ENCODE measurements at regions not wholly inside any gene's neighbourhood (a gene's known extent, or its start where the extent isn't known, plus 50 kb on each side); places are given as distances from the start of the nearest gene placed in this dataset.

DNA sequence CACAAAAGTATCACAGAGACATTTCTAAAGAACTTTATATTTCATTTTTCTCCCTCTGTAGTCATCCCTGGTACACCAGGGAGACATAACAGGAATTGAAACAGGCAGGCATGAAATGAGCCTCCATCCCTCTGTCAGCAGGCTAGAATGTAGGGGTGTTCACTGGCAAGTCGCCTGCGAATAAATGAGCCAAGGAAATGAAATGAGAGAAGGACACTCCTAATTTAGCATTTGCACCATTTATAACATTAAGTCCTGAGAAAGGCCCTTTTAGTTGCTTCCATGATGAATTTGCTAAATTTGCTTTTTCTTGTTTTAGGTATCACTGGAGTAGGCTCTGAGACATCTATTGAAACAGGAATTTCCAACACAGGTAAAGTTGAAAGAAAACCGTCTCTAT lies 192.4 kb upstream of the CNTN1 start:
- no peak for TF ChIP-seq CTCF (IDR thresholded peaks at IDR 0.05)
- POLR2A ChIA-PET = no interaction called here
- peaks cover 4% of the 10 kb centered on the region for H3K9me3 Mint-ChIP-seq
- no peak overlapping the region for H3K27ac Mint-ChIP-seq
- Histone ChIP-seq H3K9me3 (ENCODE audit: control insufficient read depth in 1 of 2, insufficient read depth in 1 of 2, low read length in 2 of 2) (no peaks in the 10 kb centered on the region), H3K4me3 (ENCODE audit: low read length) (no peak overlapping the region), H3K4me1 (ENCODE audit: insufficient read depth, low read length) (no peaks in the 10 kb centered on the region), H3K27ac (ENCODE audit: low read depth in 1 of 2, low read length in 2 of 2) (no peak overlapping the region), H3K36me3 (ENCODE audit: insufficient read depth, low read length) (no peaks in the 10 kb centered on the region), H3K27me3 (ENCODE audit: control insufficient read depth in 1 of 2, insufficient read depth in 2 of 2, low read length in 2 of 2) (no peaks in the 10 kb centered on the region)
- ATAC-seq (ENCODE audit: poor library complexity) = no peak
- no peak for DNase-seq
- intact Hi-C loops (cut with DNase I, micrococcal nuclease) = no loop called here
- CTCF ChIA-PET = no interaction called here
- no peaks in the 10 kb centered on the region for H3K4me1 Mint-ChIP-seq (ENCODE audit: low read depth)
- H3K36me3 Mint-ChIP-seq (ENCODE audit: low read depth) = no peaks in the 10 kb centered on the region
- no peak overlapping the region for H3K4me3 Mint-ChIP-seq
- H3K27me3 Mint-ChIP-seq = no peaks in the 10 kb centered on the region

GRCh38 chr12:40502322-40502721 lies 189.9 kb upstream of the CNTN1 start:
- no peaks in the 10 kb centered on the region for H3K9me3 ChIP-seq (ENCODE audit: control insufficient read depth in 1 of 2, insufficient read depth in 1 of 2, low read length in 2 of 2)
- DNase-seq = no peak
- POLR2A ChIA-PET = no interaction called here
- H3K27me3 ChIP-seq (ENCODE audit: control insufficient read depth in 1 of 2, insufficient read depth in 2 of 2, low read length in 2 of 2) = no peaks in the 10 kb centered on the region
- no peak overlapping the region for H3K27ac ChIP-seq (ENCODE audit: low read depth in 1 of 2, low read length in 2 of 2)
- Mint-ChIP-seq H3K4me3 (no peak overlapping the region), H3K36me3 (ENCODE audit: low read depth) (no peaks in the 10 kb centered on the region), H3K27me3 (no peaks in the 10 kb centered on the region), H3K9me3 (peaks cover 4% of the 10 kb centered on the region), H3K27ac (no peak overlapping the region), H3K4me1 (ENCODE audit: low read depth) (no peaks in the 10 kb centered on the region)
- no peaks in the 10 kb centered on the region for H3K36me3 ChIP-seq (ENCODE audit: insufficient read depth, low read length)
- no peak for ATAC-seq (ENCODE audit: poor library complexity)
- H3K4me1 ChIP-seq (ENCODE audit: insufficient read depth, low read length) = no peaks in the 10 kb centered on the region
- CTCF ChIA-PET = no interaction called here
- intact Hi-C loops (cut with DNase I, micrococcal nuclease) = no loop called here
- no peak for TF ChIP-seq CTCF (IDR thresholded peaks at IDR 0.05)
- no peak overlapping the region for H3K4me3 ChIP-seq (ENCODE audit: low read length)

- no peak overlapping the region for H3K27ac ChIP-seq (ENCODE audit: low read depth in 1 of 2, low read length in 2 of 2)
- no peaks in the 10 kb centered on the region for H3K4me1 ChIP-seq (ENCODE audit: insufficient read depth, low read length)
- ChIA-PET CTCF (no interaction called here), POLR2A (no interaction called here)
- H3K27ac Mint-ChIP-seq = no peak overlapping the region
- intact Hi-C loops (cut with DNase I, micrococcal nuclease) = no loop called here
- H3K4me1 Mint-ChIP-seq (ENCODE audit: low read depth) = no peaks in the 10 kb centered on the region
- no peak for TF ChIP-seq CTCF (IDR thresholded peaks at IDR 0.05)
- peaks cover 5% of the 10 kb centered on the region for H3K9me3 Mint-ChIP-seq
- DNase-seq = no peak
- H3K4me3 ChIP-seq (ENCODE audit: low read length) = no peak overlapping the region
- H3K36me3 Mint-ChIP-seq (ENCODE audit: low read depth) = no peaks in the 10 kb centered on the region
- no peaks in the 10 kb centered on the region for H3K27me3 ChIP-seq (ENCODE audit: control insufficient read depth in 1 of 2, insufficient read depth in 2 of 2, low read length in 2 of 2)
- no peak for ATAC-seq (ENCODE audit: poor library complexity)
- no peaks in the 10 kb centered on the region for H3K9me3 ChIP-seq (ENCODE audit: control insufficient read depth in 1 of 2, insufficient read depth in 1 of 2, low read length in 2 of 2)
- H3K36me3 ChIP-seq (ENCODE audit: insufficient read depth, low read length) = no peaks in the 10 kb centered on the region
- H3K27me3 Mint-ChIP-seq = no peaks in the 10 kb centered on the region
- no peak overlapping the region for H3K4me3 Mint-ChIP-seq
These were observed 186.9 kb upstream of the CNTN1 start for GRCh38 chr12:40505327-40505726.
